SKM-1 treated with dmso at 0.1 percent for 144 hours (cell line): ENCODE measurements at regions not wholly inside any gene's neighbourhood (a gene's known extent, or its start where the extent isn't known, plus 50 kb on each side); places are given as distances from the start of the nearest gene placed in this dataset.

Experiments used
- DNase-seq: peaks from one replicate; lab custom pipeline; 2025; ENCODE audit not compliant: unreplicated experiment; lab: John Stamatoyannopoulos, UW

DNA sequence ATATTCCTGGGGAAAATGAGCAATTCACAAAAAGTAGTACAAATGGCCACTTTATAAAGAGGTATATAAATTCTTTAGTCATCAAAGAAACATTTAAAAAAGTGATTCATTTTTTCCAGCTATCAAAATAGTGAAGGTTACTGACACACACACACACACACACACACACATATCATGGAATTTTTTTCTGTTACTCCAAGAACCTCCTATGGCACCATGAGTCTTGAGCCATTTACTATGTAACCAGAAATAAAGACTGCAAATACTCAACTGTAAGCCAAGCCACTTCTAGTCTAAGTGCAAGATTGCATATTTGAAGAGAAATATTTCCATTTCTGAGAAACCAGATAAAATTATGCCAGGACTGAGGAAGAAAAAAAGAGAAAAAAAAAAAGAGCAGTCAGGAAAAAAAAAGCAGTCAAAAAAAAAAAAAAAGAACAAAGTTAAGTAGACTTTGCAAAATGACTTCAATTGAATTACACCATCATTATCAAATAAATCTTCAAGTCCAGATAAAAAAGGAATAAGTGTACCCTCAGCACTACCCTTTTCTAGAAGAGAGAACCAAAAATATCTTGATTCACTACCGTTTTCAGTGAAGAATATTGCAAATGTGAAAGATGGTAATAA is 275.7 kb downstream of the DAD1 start:
- no peak for DNase-seq

DNA sequence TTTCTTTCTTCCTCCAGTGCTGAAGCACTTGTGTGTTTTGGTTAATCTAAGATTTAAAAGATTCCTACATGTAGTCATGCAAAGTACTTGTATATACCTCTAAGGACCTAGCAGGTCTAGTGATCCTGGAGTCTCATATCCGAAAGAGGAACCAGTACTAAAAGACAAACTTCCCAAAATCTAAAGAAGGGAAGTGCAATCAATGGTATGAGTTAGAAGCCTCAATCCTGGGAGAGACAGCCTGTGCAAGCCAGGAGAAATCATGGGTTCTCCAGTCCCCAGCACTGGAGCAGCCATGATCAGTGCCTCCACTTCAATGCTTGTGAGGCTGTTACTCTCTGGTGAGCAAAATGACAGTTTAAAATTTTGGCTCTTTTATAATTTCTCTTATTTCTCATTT is 277.4 kb downstream of the DAD1 start:
- DNase-seq = peak; percentile 2

DNA sequence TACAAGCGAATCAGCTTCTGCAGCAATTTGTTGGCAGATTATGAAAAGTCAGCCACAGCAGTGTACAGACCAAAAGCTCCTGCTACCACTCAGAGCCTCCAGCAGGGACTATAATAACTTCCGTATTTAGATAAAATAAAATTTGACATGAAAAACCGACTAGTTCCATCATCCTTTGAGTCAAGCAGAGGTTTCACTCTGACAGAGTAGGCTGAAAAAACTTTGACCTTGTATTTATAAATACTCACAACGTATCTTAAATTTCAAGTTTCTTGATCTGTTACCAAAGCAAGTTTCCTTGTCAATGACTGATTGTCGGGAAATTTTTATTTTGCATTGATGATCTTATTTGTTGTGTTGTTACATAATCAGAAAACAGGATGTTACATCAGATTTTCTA is 283.4 kb downstream of the DAD1 start:
- no peak for DNase-seq

DNA sequence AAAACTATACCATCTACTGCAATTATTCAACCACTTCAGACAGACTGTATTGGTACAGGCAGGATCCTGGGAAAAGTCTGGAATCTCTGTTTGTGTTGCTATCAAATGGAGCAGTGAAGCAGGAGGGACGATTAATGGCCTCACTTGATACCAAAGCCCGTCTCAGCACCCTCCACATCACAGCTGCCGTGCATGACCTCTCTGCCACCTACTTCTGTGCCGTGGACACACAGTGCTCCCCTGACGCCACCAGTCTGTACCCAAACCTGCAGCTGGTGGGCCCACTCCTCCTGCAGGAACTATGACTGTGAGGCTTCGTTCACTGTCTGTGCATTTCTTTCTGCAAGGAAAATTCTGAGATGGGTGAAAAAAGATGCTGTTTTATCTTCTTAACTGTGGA is 284.7 kb downstream of the DAD1 start:
- DNase-seq = no peak

DNA sequence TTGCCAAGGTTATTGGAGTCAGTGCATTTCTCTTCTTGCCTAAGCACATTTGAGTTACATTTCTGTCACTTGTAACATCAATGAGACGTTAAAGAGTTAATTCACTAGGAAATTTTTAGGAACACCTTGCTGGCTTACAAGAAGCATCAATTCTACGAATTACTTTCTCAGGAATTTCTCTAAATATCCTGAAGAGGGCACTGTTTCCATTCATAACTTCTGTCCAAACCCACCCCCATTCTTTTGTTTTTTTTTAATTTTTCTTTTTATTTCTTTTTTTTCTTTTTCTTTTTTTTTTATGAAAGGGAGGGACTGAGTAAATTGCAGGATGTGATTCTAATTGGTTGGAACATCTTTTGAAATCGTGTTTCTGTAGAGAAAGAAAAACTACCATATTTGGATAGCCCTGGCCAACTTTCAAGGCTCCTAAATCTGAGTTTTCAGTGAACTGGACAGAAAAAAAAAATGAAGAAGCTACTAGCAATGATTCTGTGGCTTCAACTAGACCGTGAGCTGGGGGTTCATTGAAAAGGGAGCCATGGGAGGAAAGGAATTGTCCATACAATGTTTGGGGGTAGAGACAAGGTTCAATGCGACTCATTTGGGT is 285.3 kb downstream of the DAD1 start:
- peak; percentile 15 for DNase-seq

DNA sequence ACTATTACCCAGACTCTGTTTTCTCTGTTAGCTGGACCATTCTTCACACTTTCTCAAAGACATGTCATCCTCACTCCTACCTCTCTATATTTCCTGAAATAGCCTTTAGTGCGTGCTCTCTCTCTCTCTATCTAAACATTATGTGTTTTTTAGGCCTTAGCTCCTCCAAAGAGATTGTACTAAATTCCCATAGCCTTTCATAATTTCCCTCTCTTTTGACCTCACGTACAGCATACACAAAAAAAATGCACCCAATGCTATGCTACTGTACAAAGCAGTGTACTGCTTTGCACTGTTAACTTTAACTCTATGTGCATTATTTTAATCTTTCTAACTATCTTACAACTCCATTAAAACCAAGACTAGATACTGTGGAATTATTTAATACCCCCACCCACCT is 288.4 kb downstream of the DAD1 start:
- no peak for DNase-seq

DNA sequence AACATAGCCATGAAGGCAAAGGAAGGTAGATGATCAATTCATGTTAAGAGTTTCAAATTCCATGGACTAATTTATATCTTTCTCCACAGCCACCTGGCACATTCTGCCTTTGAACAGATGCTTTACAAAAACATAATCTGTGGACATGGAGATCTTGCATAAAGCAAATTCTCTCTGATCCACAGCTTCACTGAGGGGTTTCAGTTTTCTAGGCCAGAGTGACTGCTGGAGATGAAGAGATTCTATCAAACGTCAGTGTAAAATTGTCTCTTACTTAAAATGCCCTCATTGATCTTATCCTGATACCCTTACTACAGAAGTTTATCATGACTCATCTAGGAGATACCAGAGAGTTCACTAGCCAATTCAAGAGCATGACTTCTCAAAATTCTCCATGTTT is 291.6 kb downstream of the DAD1 start:
- no peak for DNase-seq

DNA sequence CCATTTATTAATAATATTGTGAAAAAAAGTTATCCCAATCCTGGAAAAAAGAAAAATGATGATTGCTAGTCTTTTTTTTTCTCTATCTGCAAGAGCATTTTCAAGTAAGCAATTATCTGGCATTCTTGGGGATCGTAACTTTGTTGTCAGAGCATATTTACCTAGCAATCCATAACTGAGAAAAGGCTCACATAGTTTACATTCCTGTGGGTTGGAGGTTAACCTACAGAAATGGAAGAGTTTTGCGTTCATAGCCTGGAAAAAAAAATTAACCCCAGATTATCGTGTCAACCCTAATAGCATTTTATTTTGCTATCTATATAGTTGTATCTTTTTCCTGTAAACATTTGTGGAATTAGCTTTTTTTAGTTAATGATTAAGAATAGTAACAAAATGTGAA is 292.3 kb downstream of the DAD1 start:
- no peak for DNase-seq

DNA sequence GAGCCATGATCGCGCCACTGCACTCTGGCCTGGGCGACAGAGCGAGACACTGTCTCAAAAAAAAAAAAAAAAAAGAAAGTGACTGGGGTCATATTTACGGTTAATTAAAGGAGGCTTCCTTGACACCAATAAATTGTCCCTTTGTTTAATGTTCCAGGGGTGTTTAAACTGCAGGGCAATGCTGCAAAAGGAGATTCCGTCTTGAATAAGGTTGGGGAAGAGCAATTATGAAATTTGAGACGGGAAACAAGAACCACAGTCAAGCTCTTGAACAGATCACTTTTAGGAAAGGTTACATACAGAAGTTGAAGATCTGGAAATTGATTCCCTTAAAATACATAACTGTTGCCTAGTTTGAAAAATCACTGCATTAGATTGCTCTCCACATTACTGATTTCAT is 292.9 kb downstream of the DAD1 start:
- no peak for DNase-seq

DNA sequence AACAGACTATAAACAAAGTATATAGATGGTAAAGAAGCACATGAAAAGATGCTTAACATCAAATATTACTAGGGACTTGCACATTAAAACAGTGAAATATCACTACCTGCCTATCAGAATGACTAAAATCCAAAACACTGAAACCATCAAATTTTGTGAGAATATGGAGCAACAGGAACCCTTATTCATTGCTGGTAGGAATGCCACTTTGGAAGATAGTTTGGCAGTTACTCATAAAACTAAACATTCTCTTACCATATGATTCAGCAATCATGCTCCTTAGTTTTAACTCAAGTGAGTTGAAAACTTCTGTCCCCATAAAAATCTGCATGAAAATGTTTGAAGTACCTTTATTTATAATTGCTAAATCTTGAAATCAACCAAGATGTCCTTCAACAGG is 297.6 kb downstream of the DAD1 start:
- DNase-seq = no peak

DNA sequence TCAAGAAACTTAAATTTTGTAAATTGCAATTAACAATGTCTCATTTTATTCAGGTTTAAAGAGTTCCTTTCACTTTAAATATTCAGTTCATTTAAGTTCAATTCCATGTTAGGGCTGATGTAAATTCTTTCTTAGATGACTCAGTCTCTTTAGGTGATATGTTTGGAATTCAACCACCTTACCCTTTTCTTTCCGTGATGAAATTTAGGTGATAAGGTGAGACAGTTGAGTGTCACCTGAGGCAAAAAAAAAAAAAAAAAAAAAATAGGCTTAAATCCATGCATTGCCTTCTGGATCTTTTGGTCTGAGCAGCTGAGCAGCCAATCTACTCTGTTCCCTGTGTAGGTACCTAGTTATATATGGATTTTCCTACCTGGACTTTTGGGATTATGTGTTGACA is 299.5 kb downstream of the DAD1 start:
- no peak for DNase-seq

DNA sequence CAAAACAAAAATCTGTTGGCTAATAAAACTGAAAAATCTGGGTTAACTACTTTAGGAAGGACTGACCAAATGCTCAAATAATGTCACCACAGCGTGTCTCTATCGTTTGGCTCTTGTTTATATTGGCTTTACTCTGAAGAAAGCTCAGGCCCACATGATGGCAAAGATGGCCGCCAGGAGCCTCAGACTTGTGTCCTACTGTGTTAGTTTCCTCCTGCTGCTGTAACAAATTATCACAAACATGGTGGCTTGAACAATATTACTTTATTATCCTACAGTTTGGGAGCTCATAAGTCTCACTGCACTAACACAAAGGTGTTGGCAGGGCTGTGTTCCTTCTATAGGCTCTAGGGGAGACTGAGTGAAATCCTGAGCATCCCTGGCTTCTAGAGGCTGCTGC is 303.0 kb downstream of the DAD1 start:
- no peak for DNase-seq

DNA sequence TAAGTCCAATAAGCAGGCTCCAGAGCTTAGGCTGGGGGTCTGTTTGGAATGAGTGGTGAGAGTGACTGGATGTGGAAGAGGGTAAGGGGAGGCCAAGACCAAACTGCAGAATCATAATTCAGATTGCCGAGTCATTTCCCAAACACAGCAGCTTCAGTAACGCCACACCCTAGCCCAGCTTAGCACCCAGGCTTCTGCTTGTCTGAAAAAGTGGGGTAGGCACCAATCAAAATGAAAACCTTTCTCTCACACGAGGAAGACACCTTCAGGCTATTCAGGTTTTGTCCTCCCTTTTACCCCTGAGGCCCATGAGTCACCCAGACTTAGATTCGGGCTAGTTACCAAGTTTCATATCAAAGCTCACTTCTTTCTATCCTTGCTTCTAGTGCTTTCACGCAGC is 306.1 kb downstream of the DAD1 start:
- DNase-seq = no peak

DNA sequence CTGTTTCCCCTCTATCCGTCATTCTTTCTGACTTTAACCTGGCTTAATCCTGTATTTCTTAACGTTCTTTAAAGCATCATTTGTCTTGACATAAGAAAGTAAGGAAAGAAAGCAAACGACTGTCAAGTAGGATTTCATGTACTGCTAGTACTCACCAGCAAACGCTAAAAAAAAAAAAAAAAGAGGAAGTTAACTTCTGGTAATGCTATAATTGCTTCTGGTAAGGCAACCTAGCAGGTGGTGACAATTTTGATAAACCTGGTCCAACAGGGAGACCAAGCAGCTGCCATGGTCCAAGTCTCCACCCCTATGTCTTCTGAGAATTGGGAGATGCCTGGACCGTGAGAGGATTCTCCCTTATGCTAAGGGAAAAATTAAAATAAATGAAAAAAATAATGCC is 306.6 kb downstream of the DAD1 start:
- peak; percentile 37 for DNase-seq

DNA sequence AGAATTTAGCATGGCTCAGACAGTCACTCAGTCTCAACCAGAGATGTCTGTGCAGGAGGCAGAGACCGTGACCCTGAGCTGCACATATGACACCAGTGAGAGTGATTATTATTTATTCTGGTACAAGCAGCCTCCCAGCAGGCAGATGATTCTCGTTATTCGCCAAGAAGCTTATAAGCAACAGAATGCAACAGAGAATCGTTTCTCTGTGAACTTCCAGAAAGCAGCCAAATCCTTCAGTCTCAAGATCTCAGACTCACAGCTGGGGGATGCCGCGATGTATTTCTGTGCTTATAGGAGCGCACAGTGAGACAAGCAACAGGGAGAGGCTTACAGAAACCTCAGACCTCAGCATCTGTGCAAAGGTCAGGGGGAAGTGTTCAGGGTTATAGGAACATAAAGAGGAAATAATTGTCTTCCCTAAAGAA is 307.6 kb downstream of the DAD1 start:
- peak; percentile 12 for DNase-seq

DNA sequence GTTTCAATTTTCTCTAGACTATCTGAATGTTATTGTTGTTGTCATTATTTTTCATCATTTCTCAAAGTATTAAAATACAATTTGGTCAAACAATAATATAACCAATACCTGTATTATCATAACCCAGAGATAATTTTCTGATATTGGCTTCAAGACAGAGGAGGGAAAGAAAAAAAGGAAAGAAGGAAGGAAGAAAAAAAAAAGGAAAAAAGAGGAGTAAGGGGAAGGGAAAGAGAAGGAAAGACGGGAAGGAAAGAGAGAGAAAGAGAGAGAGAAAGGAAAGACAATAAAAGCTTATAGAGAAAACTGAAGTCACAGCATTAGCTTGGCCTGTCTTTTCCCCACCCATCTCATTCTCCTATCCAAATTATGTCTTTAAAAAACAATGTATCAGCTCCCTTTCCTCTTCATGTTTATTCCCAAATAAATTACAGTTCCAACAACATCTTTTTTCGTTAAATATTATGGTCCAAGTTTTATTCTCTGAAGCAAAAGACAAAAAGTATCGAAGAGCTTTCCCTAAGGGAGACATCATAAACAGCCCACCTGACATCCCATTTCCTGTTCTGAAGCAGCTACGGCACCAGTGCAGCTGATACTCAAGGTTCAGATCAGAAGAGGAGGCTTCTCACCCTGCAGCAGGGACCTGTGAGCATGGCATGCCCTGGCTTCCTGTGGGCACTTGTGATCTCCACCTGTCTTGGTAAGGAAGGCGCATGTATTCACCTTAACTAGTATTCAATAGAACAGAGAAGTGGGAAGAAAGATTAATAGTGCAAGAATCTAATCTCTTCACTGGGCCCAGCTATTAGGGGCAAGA is 308.3 kb downstream of the DAD1 start:
- no peak for DNase-seq

DNA sequence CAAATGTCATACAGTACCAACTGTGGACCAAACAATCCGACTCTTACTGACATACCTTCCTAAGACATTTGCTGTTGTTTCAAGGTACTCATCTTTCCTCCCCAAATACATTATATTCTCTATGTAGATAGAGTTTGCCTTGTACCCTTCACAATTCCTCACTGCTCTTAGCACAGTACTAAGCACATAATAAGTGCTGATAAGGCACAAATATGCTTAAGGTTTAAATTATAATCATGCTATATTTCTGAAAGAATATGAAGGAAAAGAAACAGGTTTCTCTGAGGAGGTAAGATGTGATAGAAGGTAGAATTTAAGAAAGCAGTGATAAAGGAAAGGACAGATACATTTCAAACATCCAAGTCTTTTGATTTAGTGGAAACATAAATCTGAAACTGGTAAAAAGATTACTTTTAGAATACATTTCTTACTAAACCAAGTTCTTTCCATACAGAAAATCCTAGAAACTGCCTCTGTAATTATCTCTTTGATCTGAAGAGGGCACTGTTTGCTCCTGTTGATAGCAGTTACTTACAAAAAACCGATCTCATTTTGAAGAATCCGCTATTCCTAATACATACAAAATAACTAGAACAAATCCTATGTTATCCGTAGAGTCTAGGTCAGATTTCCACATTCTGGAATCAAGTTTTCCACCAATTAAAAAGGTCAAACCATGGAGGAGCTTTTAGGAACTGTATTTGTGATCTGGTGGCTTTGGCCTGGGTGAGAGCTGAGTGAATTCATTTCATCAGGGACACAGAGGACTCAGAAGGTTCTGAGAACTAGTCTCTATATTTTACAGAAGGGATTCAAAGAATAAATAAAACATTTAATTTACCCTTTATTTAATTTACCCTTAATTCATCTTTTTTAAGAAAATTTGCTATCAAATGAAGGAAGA is 311.9 kb downstream of the DAD1 start:
- peak; percentile 1 for DNase-seq

DNA sequence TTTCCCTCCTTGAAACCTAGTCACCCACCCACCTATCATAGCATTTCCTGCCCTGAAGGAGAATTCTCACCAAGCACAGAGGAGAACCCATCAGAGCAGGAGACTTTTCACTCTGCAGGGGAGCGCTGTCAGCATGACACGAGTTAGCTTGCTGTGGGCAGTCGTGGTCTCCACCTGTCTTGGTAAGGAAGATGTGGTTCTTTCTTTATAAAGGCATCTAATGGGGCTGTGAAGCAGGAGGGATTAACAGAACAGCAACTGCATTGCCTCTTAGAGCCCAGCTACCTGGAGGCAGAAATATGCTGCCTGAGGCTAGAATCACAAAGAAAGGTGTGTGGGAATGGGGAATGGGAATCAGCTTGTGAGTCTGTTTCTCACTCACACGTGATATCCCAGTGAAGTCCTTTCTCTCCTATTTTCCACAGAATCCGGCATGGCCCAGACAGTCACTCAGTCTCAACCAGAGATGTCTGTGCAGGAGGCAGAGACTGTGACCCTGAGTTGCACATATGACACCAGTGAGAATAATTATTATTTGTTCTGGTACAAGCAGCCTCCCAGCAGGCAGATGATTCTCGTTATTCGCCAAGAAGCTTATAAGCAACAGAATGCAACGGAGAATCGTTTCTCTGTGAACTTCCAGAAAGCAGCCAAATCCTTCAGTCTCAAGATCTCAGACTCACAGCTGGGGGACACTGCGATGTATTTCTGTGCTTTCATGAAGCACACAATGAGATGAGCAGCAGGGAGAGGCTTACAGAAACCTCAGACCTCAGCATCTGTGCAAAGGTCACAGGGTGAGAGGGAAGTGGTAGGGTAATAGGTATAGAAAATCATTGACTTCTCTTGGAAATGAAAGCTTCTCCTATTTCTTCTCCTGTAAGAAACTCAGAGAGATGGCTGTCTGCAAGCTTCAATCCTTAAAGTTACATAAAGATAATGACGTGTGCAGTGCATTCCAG is 316.9 kb downstream of the DAD1 start:
- no peak for DNase-seq

DNA sequence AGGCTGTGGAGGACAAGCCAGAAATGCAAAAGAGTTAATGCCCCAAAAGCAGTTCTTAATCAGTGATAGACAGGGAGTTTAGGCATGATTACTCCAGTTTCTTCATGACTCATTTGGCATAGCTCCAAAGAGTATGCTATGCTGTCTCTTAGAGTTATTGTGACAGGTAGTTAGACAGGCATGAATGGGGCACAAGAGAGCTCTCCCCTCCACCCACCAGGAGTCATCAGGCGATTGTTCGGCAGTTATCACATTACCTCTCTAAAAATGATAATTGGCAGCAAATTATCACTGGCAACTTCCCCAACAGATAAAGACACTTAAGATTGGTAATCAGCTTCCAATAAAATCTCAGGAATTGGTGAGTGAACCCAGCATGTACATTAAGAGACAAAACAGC is 320.1 kb downstream of the DAD1 start:
- no peak for DNase-seq

DNA sequence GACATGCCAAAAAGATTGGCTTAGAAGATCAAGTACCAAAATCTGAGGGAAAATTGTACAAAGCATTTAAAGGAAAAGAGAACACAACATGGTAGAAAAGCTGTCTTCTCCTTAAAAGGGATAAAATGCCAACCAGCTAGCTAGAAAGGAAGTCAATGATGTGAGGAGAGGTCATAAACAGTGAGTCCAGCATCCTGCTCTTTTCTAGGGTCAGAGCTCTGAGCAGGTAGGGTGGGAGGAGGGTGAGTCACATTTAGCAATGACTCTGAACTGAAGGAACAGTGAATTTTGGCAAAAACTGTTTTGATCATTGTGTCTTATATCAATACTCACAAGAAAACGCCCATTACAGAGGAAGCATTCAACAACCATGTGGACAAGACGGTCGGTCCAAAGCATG is 322.3 kb downstream of the DAD1 start:
- no peak for DNase-seq
